ENCODE measurements at regions not wholly inside any gene's neighbourhood (a gene's known extent, or its start where the extent isn't known, plus 50 kb on each side); places are given as distances from the start of the nearest gene placed in this dataset.

GRCh38 chr20:6703047-6703446 is 64.4 kb upstream of the BMP2 start:
- no peak for DNase-seq (ENCODE audit: low spot score)
- H3K4me1 Mint-ChIP-seq (ENCODE audit: low read depth), result peaks cover 56% of the 10 kb centered on the region
- H3K27ac Mint-ChIP-seq (ENCODE audit: unreplicated experiment), result peak overlapping the region; percentile 13
- H3K36me3 Mint-ChIP-seq (ENCODE audit: low read depth), result no peaks in the 10 kb centered on the region
- H3K4me3 Mint-ChIP-seq (ENCODE audit: unreplicated experiment), result no peak overlapping the region
- peaks cover 2% of the 10 kb centered on the region for H3K9me3 Mint-ChIP-seq (ENCODE audit: low read depth)
- H3K27me3 Mint-ChIP-seq (ENCODE audit: low read depth), result no peaks in the 10 kb centered on the region
- TF ChIP-seq CTCF (IDR thresholded peaks at IDR 0.05), result no peak

GRCh38 chr20:6702144-6702543 is 65.3 kb upstream of the BMP2 start:
- Mint-ChIP-seq H3K27ac (ENCODE audit: unreplicated experiment) (no peak overlapping the region), H3K27me3 (ENCODE audit: low read depth) (no peaks in the 10 kb centered on the region)

GRCh38 chr20:6700563-6701329 is 66.7 kb upstream of the BMP2 start:
- no peak for DNase-seq (ENCODE audit: low spot score)
- Mint-ChIP-seq H3K4me3 (ENCODE audit: unreplicated experiment) (no peak overlapping the region), H3K27me3 (ENCODE audit: low read depth) (no peaks in the 10 kb centered on the region), H3K4me1 (ENCODE audit: low read depth) (peaks cover 40% of the 10 kb centered on the region), H3K36me3 (ENCODE audit: low read depth) (no peaks in the 10 kb centered on the region), H3K9me3 (ENCODE audit: low read depth) (peaks cover 2% of the 10 kb centered on the region), H3K27ac (ENCODE audit: unreplicated experiment) (no peak overlapping the region)
- TF ChIP-seq CTCF (IDR thresholded peaks at IDR 0.05), result no peak

More at GRCh38 chr20:6702144-6702543, 65.3 kb upstream of the BMP2 start:
- Mint-ChIP-seq H3K4me3 (ENCODE audit: unreplicated experiment) (no peak overlapping the region), H3K36me3 (ENCODE audit: low read depth) (no peaks in the 10 kb centered on the region), H3K9me3 (ENCODE audit: low read depth) (peaks cover 2% of the 10 kb centered on the region), H3K4me1 (ENCODE audit: low read depth) (peaks cover 47% of the 10 kb centered on the region)
- no peak for TF ChIP-seq CTCF (IDR thresholded peaks at IDR 0.05)
- no peak for DNase-seq (ENCODE audit: low spot score)

- Mint-ChIP-seq H3K4me3 (ENCODE audit: unreplicated experiment) (no peak overlapping the region), H3K9me3 (ENCODE audit: low read depth) (peaks cover 2% of the 10 kb centered on the region), H3K4me1 (ENCODE audit: low read depth) (peaks cover 33% of the 10 kb centered on the region), H3K27ac (ENCODE audit: unreplicated experiment) (no peak overlapping the region), H3K27me3 (ENCODE audit: low read depth) (no peaks in the 10 kb centered on the region), H3K36me3 (ENCODE audit: low read depth) (no peaks in the 10 kb centered on the region)
- no peak for TF ChIP-seq CTCF (IDR thresholded peaks at IDR 0.05)
- no peak for DNase-seq (ENCODE audit: low spot score)
Measured at GRCh38 chr20:6699921-6700562, 67.4 kb upstream of the BMP2 start.

- H3K27ac Mint-ChIP-seq (ENCODE audit: unreplicated experiment), result no peak overlapping the region
- peaks cover 20% of the 10 kb centered on the region for H3K4me1 Mint-ChIP-seq (ENCODE audit: low read depth)
- H3K9me3 Mint-ChIP-seq (ENCODE audit: low read depth), result no peaks in the 10 kb centered on the region
- H3K36me3 Mint-ChIP-seq (ENCODE audit: low read depth), result no peaks in the 10 kb centered on the region
- H3K4me3 Mint-ChIP-seq (ENCODE audit: unreplicated experiment), result no peak overlapping the region
- H3K27me3 Mint-ChIP-seq (ENCODE audit: low read depth), result no peaks in the 10 kb centered on the region
- no peak for TF ChIP-seq CTCF (IDR thresholded peaks at IDR 0.05)
- no peak for DNase-seq (ENCODE audit: low spot score)
Measured at GRCh38 chr20:6698723-6699122, 68.8 kb upstream of the BMP2 start.
